GM12865 (cell line): ENCODE measurements at regions not wholly inside any gene's neighbourhood (a gene's known extent, or its start where the extent isn't known, plus 50 kb on each side); places are given as distances from the start of the nearest gene placed in this dataset.

Experiments used
- DNase-seq: peaks from one replicate; pipeline ENCODE4 v3.0.0; 2010; ENCODE audit warnings: low read depth
- H3K4me3 ChIP-seq: 2 replicates; pipeline ENCODE4 v1.5.1; 2011; ENCODE audit warnings: mild to moderate bottlenecking, low read depth, low read length, control low read depth
- CTCF ChIP-seq: IDR thresholded peaks from 2 replicates; pipeline ENCODE4 v1.5.1; 2011; ENCODE audit warnings: low read length, control low read depth, low read depth, inconsistent platforms; ENCODE audit not compliant: insufficient read depth; ENCODE audit errors: missing control alignments

- no peak for TF ChIP-seq CTCF
- DNase-seq = no peak
Measured at GRCh38 chr9:110133059-110133458, 74.9 kb downstream of the C9orf152 start.

GRCh38 chr9:110133608-110134210 lies 74.2 kb downstream of the C9orf152 start:
- H3K4me3 ChIP-seq = no peak overlapping the region
- no peak for TF ChIP-seq CTCF
- DNase-seq = no peak

More at GRCh38 chr9:110133059-110133458, 74.9 kb downstream of the C9orf152 start:
- H3K4me3 ChIP-seq = no peak overlapping the region

GRCh38 chr9:110135846-110136245 lies 72.1 kb downstream of the C9orf152 start:
- no peak for DNase-seq
- TF ChIP-seq CTCF = no peak
- no peak overlapping the region for H3K4me3 ChIP-seq

GRCh38 chr9:110136802-110137201 lies 71.2 kb downstream of the C9orf152 start:
- no peak for TF ChIP-seq CTCF
- no peak overlapping the region for H3K4me3 ChIP-seq
- DNase-seq = no peak

- no peak for DNase-seq
- peak; percentile 3 for TF ChIP-seq CTCF
- no peak overlapping the region for H3K4me3 ChIP-seq
Measured at GRCh38 chr9:110140276-110140675, 67.7 kb downstream of the C9orf152 start.

- no peak overlapping the region for H3K4me3 ChIP-seq
- no peak for TF ChIP-seq CTCF
- no peak for DNase-seq
Measured at GRCh38 chr9:110141227-110141793, 66.6 kb downstream of the C9orf152 start.

- peak overlapping the region; percentile 5; the same call in 1 of the 2 replicates for H3K4me3 ChIP-seq
- no peak for DNase-seq
- no peak for TF ChIP-seq CTCF
Measured at GRCh38 chr9:110142253-110142652, 65.7 kb downstream of the C9orf152 start.
